IPS-18c (cell line): ENCODE measurements at regions not wholly inside any gene's neighbourhood (a gene's known extent, or its start where the extent isn't known, plus 50 kb on each side); places are given as distances from the start of the nearest gene placed in this dataset.

Experiments
- H3K4me3 ChIP-seq: 2 replicates; pipeline ENCODE4 v1.7.0; 2013; ENCODE audit warnings: low read depth, mild to moderate bottlenecking, low read length, moderate library complexity; ENCODE audit not compliant: insufficient read depth
- H3K9me3 ChIP-seq: one replicate; pipeline ENCODE4 v1.6.1; 2013; ENCODE audit warnings: mild to moderate bottlenecking, low read length, moderate library complexity; ENCODE audit not compliant: control insufficient read depth, insufficient read depth

DNA sequence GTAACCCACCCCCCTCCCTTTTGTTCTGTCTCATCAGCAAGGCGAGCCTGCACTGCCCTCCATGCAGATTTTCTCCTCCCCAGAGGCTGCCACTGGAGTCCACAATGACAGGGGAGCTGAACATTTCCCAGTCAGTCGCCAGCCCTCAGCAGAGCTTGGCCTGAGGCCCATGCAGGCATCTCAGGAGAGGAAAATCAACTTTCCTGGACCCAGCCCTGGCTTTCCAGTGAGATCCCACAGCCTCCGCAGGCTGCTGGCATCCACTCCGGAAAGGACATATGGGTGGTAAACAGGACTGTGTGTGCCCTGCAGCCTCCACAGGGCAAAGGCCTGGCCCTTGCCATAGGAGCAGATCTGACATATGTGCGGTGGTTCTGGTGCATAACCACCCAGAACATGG lies 253.8 kb downstream of the TNS1 start:
- Histone ChIP-seq H3K9me3 (no peaks in the 10 kb centered on the region), H3K4me3 (no peak overlapping the region)

- H3K4me3 ChIP-seq: no peak overlapping the region
- H3K9me3 ChIP-seq: no peaks in the 10 kb centered on the region
Measured at GRCh38 chr2:217746808-217747207, 256.0 kb downstream of the TNS1 start.

GRCh38 chr2:217743966-217744761 lies 258.6 kb downstream of the TNS1 start:
- Histone ChIP-seq H3K4me3 (no peak overlapping the region), H3K9me3 (no peaks in the 10 kb centered on the region)

GRCh38 chr2:217743407-217743806 lies 259.4 kb downstream of the TNS1 start:
- Histone ChIP-seq H3K9me3 (no peaks in the 10 kb centered on the region), H3K4me3 (no peak overlapping the region)

GRCh38 chr2:217742841-217743240 lies 260.0 kb downstream of the TNS1 start:
- Histone ChIP-seq H3K4me3 (no peak overlapping the region), H3K9me3 (no peaks in the 10 kb centered on the region)

GRCh38 chr2:217742276-217742675 lies 260.5 kb downstream of the TNS1 start:
- Histone ChIP-seq H3K4me3 (no peak overlapping the region), H3K9me3 (no peaks in the 10 kb centered on the region)

- no peaks in the 10 kb centered on the region for H3K9me3 ChIP-seq
- no peak overlapping the region for H3K4me3 ChIP-seq
Measured at GRCh38 chr2:217741381-217741955, 261.3 kb downstream of the TNS1 start.

DNA sequence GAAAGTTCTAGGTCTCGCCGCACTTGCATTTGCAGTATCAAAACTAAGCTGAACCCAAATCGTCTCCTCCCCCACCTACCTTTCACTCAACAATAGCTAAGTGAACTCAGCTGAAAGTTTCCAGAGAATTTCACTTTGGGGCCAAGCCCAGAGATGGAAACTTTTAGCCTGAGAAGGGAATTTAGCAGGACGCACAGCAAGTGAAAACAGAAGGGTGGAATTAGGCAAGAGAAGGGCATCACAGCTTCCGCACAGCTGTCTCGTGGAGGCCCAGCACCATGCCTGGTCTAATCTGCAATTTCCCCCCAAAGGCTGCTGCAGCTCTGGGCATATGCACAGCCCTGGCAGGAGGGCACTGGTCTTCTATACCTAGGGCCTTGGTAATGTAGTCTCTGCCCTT lies 262.0 kb downstream of the TNS1 start:
- Histone ChIP-seq H3K4me3 (no peak overlapping the region), H3K9me3 (no peaks in the 10 kb centered on the region)

DNA sequence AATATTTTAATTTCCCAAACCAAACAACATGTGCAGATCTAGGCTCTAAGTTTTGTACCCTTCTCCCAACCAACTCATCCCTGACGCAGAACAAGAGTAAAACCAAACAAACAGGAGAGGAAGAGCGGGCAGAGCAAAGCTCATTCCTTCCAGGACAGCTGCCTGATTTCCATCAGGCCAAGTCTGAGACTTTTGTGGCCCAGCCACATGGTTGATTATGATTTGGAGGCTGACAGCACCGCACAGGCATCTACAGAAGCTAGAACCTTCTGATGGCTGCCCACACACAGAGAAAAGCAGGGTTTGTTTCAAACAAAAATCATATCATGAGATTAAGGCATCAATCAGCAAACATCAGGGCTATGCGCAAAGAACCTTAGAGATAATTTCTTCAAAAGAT lies 262.6 kb downstream of the TNS1 start:
- H3K4me3 ChIP-seq: no peak overlapping the region

DNA sequence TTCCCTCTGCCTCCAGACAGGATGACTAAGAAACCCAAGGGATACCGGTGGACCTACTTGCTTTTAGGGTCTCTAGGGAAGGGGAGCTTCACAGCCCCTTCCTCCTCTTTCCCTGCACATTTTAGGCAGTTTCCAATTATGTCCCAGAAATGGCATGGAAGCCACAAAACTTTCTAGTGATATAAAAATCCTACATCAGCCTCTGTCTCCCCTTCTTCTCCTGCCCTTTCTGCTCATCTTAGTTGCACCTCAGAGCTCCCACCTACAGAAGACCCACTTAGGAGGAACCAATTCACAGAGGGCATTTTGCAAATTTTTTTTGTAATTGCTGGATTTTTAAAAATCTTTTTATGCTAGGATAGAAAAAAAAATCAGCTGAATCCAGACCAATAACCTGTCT lies 263.1 kb downstream of the TNS1 start:
- no peak overlapping the region for H3K4me3 ChIP-seq
- no peaks in the 10 kb centered on the region for H3K9me3 ChIP-seq

More for the DNA sequence above, 262.6 kb downstream of the TNS1 start:
- H3K9me3 ChIP-seq: no peaks in the 10 kb centered on the region

DNA sequence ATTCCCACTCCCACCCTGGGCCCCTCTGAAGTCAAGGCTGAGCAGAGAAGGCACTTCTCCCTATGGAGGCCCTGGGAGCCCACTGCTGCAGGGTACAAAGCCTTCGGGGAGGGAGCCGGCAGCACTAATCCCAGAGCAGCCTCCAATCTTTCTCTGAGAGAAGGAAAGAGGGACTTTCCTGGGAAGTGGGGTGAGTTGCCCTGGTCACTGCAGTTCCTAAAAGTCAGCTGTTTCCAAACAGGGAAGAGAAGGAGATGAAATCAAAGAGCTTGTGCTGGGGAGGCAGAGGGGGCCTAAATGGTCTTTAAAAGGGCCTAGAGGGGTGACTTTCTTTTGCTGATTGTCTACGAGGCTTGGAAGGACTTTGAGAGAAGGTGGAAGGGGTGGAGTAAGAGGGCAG lies 264.7 kb downstream of the TNS1 start:
- Histone ChIP-seq H3K9me3 (no peaks in the 10 kb centered on the region), H3K4me3 (no peak overlapping the region)

DNA sequence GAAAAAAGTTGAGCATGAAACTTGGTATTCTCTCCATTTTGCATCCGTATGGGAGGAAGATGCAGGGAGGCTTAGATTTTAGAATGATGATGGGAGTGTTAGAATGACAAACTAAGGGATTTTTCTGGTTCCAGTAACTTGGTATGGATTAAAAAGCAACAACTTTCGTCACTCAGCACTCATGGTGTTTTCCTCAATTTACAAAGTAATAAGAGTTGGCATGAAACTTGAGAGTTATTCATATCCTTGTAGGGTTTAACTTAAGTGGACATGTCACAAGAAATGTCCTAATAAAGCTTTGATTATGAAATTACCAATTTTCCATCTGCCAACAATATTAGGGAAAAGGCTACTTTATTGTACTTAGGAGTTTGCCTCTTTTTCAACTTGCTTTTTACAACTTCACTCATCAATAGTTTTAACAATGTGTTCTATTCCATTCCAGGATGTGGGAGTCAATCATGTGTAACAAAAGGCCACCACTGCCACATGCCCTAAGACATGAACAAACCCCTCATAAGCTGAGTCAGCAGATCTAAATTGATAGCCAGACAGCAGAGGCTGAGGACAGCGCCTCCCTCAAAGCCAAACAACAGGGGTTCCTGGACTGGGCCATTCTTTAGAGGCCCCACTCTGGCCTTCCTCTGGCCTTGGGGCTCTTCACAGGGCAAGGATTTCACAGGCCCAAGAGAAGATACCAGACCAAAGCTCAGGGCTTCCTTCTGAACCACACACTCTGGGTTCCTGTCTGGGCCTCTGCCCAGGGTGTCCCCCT lies 265.8 kb downstream of the TNS1 start:
- no peak overlapping the region for H3K4me3 ChIP-seq

DNA sequence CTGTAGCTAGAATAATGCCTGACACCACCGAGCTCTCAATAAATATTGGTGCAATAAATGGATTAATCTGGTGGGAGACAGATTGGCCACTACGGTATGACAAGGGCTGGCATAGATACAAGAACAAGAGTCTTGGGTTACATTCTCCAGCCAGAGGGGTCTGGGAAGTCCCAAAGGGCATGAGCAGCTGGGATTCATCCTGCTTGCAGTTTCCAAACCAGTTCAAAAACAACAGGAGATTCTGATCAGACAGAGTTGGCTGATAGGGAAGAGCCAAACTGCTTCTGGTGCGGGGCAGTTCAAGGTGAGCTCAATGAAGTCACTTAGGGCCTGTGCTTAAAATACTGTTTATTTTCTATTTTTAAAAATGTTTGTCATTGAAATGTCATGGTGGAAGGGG lies 266.9 kb downstream of the TNS1 start:
- no peak overlapping the region for H3K4me3 ChIP-seq
- H3K9me3 ChIP-seq: no peaks in the 10 kb centered on the region

More for the DNA sequence above, 265.8 kb downstream of the TNS1 start:
- no peaks in the 10 kb centered on the region for H3K9me3 ChIP-seq

GRCh38 chr2:217735034-217735433 lies 267.8 kb downstream of the TNS1 start:
- H3K9me3 ChIP-seq: no peaks in the 10 kb centered on the region

GRCh38 chr2:217733461-217733860 lies 269.3 kb downstream of the TNS1 start:
- H3K9me3 ChIP-seq: no peaks in the 10 kb centered on the region

More at GRCh38 chr2:217735034-217735433, 267.8 kb downstream of the TNS1 start:
- H3K4me3 ChIP-seq: no peak overlapping the region

GRCh38 chr2:217732992-217733391 lies 269.8 kb downstream of the TNS1 start:
- Histone ChIP-seq H3K9me3 (no peaks in the 10 kb centered on the region), H3K4me3 (no peak overlapping the region)

More at GRCh38 chr2:217733461-217733860, 269.3 kb downstream of the TNS1 start:
- H3K4me3 ChIP-seq: no peak overlapping the region

DNA sequence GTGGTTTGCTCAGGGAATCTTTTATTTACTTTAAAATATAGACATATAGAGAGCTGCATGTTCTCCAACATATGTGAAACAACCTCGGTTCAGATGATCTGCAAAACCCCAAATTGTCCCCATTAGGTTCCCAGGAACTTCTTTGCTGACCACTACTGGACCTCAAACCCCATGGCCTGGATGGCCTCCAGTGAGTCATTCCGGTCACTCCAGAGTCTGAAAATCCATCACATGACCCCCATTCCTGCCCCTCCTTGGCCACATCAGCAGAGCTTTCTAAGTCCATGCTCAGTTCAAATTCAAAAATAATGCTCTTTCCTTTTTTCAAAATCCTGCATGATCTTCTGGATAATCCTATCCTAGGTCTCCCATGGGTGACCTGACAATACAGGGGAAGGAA lies 271.0 kb downstream of the TNS1 start:
- Histone ChIP-seq H3K4me3 (no peak overlapping the region), H3K9me3 (no peaks in the 10 kb centered on the region)
